Stimulated activated naive CD4-positive, alpha-beta T cell treated with Interleukin-2 at 50 U/mL for 16 hours (primary cell): ENCODE measurements at regions not wholly inside any gene's neighbourhood (a gene's known extent, or its start where the extent isn't known, plus 50 kb on each side); places are given as distances from the start of the nearest gene placed in this dataset.

Experiments
- DNase-seq: peaks from one replicate; lab custom pipeline; 2025; lab: John Stamatoyannopoulos, UW

GRCh38 chr18:67380867-67381266 is 135.7 kb downstream of the DSEL start:
- no peak for DNase-seq

- no peak for DNase-seq
Measured at GRCh38 chr18:67379981-67380380, 136.5 kb downstream of the DSEL start.

GRCh38 chr18:67376372-67376771 is 140.1 kb downstream of the DSEL start:
- no peak for DNase-seq

- no peak for DNase-seq
Measured at GRCh38 chr18:67373636-67374035, 142.9 kb downstream of the DSEL start.

- DNase-seq, result no peak
Measured at GRCh38 chr18:67367540-67367939, 149.0 kb downstream of the DSEL start.

GRCh38 chr18:67363694-67364093 is 152.8 kb downstream of the DSEL start:
- DNase-seq, result no peak

GRCh38 chr18:67362906-67363305 is 153.6 kb downstream of the DSEL start:
- DNase-seq, result no peak

- peak; percentile 24 for DNase-seq
Measured at GRCh38 chr18:67359873-67360838, 156.4 kb downstream of the DSEL start.

GRCh38 chr18:67358947-67359346 is 157.6 kb downstream of the DSEL start:
- no peak for DNase-seq

GRCh38 chr18:67354692-67355091 is 161.8 kb downstream of the DSEL start:
- no peak for DNase-seq

GRCh38 chr18:67354091-67354490 is 162.4 kb downstream of the DSEL start:
- DNase-seq, result no peak

GRCh38 chr18:67347438-67347837 is 169.1 kb downstream of the DSEL start:
- DNase-seq, result no peak

GRCh38 chr18:67342159-67342558 is 174.4 kb downstream of the DSEL start:
- DNase-seq, result no peak

GRCh38 chr18:67337696-67338095 is 178.8 kb downstream of the DSEL start:
- DNase-seq, result no peak

- no peak for DNase-seq
Measured at GRCh38 chr18:67331857-67332256, 184.7 kb downstream of the DSEL start.

GRCh38 chr18:67319109-67319508 is 197.4 kb downstream of the DSEL start:
- DNase-seq, result no peak

- DNase-seq, result no peak
Measured at GRCh38 chr18:67318651-67319050, 197.9 kb downstream of the DSEL start.

- no peak for DNase-seq
Measured at GRCh38 chr18:67310826-67311225, 205.7 kb downstream of the DSEL start.

- no peak for DNase-seq
Measured at GRCh38 chr18:67308819-67309218, 207.7 kb downstream of the DSEL start.

- DNase-seq, result no peak
Measured at GRCh38 chr18:67305466-67305865, 211.1 kb downstream of the DSEL start.

- no peak for DNase-seq
Measured at GRCh38 chr18:67302043-67302442, 214.5 kb downstream of the DSEL start.

- DNase-seq, result no peak
Measured at GRCh38 chr18:67301592-67301991, 214.9 kb downstream of the DSEL start.

GRCh38 chr18:67300498-67300897 is 216.0 kb downstream of the DSEL start:
- no peak for DNase-seq

GRCh38 chr18:67292814-67293213 is 223.7 kb downstream of the DSEL start:
- no peak for DNase-seq
